Effector memory CD8-positive, alpha-beta T cell (primary cell): ENCODE measurements at regions not wholly inside any gene's neighbourhood (a gene's known extent, or its start where the extent isn't known, plus 50 kb on each side); places are given as distances from the start of the nearest gene placed in this dataset.
"Not testable (repeated sequence)": the region's sequence is repeated elsewhere in the genome, so short reads cannot be mapped to it uniquely, and the experiment has no call there.

ENCODE experiments used
- ATAC-seq: fragments of 150-1000 bp; cut with Tn5 transposase; replicated peaks from 2 replicates; pipeline ENCODE4 v1.10.0; 2021; ENCODE audit warnings: mild to moderate bottlenecking, moderate library complexity
- DNase-seq, 3 experiments: peaks; one replicate each; pipeline ENCODE4 v3.0.0; 2021
- H3K27ac Mint-ChIP-seq, 2 donors: one replicate each; pipeline ENCODE4 v1.8.0; 2022; ENCODE audit warnings: mild to moderate bottlenecking in 2 of 2, mixed read lengths in 2 of 2, moderate library complexity in 2 of 2
- H3K27me3 Mint-ChIP-seq, 2 donors: one replicate each; pipeline ENCODE4 v1.8.0; 2022; ENCODE audit warnings: mixed read lengths in 2 of 2
- H3K36me3 Mint-ChIP-seq: one replicate; pipeline ENCODE4 v1.8.0; 2022; ENCODE audit warnings: mild to moderate bottlenecking, moderate library complexity, mixed read lengths; ENCODE audit not compliant: insufficient read depth
- H3K4me1 Mint-ChIP-seq, 2 donors: one replicate each; pipeline ENCODE4 v1.8.0; 2022; ENCODE audit warnings: low read depth in 2 of 2, mixed read lengths in 2 of 2
- H3K4me3 Mint-ChIP-seq, 2 donors: one replicate each; pipeline ENCODE4 v1.8.0; 2022; ENCODE audit warnings: mild to moderate bottlenecking in 2 of 2, mixed read lengths in 2 of 2, moderate library complexity in 2 of 2
- H3K9me3 Mint-ChIP-seq, 2 donors: one replicate each; pipeline ENCODE4 v1.8.0; 2022; ENCODE audit warnings: mixed read lengths in 2 of 2

DNA sequence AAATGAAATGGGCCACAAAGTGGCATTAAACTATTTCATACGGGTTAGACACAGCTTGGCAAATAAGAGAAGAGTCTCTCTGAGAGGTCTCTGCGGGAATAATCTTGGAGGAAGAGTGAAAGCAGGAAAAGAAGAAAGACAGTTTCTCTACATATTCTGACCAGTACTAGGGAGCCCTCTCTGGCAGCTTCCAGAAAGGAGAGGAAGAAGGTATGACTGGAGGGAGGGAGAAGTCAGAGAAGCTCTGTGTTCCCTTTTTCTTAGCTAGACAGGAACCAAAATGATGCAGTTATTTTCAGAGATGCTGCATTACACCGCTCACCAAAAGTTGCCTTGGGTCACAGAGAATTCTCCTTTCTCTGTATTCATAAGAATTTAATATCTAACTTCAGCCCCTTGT is 382.1 kb downstream of the KCNA4 start:
- Mint-ChIP-seq H3K4me3 (no peak overlapping the region), H3K27me3 (no peaks in the 10 kb centered on the region), H3K9me3 (peaks cover 19 to 29% of the 10 kb centered on the region in 2 donors), H3K4me1 (no peaks in the 10 kb centered on the region), H3K36me3 (no peaks in the 10 kb centered on the region), H3K27ac (no peak overlapping the region)
- DNase-seq (no peak), ATAC-seq (no peak)

DNA sequence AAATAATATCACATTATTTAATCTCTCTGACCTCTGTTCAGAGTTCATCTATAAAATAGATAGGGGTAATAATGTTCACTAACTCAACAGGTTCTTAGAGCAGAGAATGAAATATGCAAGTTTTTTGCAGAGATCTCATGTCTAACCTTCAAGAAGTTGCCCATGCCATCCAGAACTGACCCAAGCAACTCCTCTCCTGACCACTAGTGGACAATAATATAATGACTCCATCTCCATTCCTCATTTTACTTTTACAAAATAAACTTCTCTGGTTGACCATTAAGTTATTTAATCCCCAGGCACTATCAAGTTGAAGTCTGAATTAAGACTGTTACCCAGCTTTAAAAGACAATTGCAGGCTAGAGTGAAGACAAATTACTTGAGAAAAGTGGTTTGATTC is 382.6 kb downstream of the KCNA4 start:
- Mint-ChIP-seq H3K9me3 (peaks cover 19 to 32% of the 10 kb centered on the region in 2 donors), H3K27ac (no peak overlapping the region), H3K36me3 (no peaks in the 10 kb centered on the region), H3K4me1 (no peaks in the 10 kb centered on the region), H3K27me3 (no peaks in the 10 kb centered on the region), H3K4me3 (no peak overlapping the region)
- DNase-seq: no peak
- ATAC-seq: no peak

DNA sequence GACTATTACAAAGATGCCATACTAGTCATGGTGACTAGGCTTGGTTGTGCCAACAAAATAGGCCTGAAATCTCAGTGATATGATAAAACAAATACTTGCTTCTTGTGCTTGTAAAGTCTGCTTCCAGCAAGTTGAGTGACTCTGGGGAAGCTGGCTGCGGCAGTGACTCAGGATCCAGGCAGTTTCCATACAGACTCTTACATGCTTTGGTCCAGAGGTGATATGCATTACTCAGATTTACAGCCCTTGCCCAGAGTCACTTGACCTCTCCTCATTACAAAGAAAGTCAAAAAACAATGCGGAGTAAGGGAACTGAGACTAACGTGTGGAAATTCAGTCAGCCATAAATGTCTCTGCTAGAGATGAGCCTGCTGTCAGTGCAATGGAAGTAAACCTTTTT is 387.5 kb downstream of the KCNA4 start:
- Mint-ChIP-seq H3K4me3 (no peak overlapping the region), H3K4me1 (no peaks in the 10 kb centered on the region), H3K36me3 (no peaks in the 10 kb centered on the region), H3K9me3 (peaks cover 7 to 25% of the 10 kb centered on the region in 2 donors), H3K27ac (no peak overlapping the region), H3K27me3 (no peaks in the 10 kb centered on the region)
- ATAC-seq (no peak), DNase-seq (no peak)

DNA sequence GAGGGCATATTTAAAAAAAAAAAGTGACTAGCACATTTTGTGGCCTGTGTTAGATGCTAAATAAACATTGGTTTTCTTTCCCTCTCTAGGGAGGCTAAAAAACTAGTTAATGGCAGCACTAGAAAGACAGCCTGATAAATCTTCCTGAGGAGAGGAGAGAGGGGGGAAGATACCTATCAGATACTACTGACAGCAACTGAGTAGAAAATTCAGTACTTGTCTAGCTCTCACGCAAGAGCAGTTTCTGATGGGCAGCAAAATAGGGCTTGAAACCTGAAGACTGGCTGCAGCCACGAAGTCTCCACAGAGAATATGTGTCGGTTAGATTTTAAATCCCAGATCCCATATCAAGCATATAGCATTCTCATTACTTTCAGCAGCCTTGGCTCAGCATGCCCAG is 388.2 kb downstream of the KCNA4 start:
- H3K9me3 Mint-ChIP-seq: peaks cover 7 to 25% of the 10 kb centered on the region in 2 donors
- no peak overlapping the region for H3K27ac Mint-ChIP-seq
- H3K36me3 Mint-ChIP-seq: no peaks in the 10 kb centered on the region
- DNase-seq (no peak), ATAC-seq (no peak)
- no peak overlapping the region for H3K4me3 Mint-ChIP-seq
- no peaks in the 10 kb centered on the region for H3K27me3 Mint-ChIP-seq
- no peaks in the 10 kb centered on the region for H3K4me1 Mint-ChIP-seq

DNA sequence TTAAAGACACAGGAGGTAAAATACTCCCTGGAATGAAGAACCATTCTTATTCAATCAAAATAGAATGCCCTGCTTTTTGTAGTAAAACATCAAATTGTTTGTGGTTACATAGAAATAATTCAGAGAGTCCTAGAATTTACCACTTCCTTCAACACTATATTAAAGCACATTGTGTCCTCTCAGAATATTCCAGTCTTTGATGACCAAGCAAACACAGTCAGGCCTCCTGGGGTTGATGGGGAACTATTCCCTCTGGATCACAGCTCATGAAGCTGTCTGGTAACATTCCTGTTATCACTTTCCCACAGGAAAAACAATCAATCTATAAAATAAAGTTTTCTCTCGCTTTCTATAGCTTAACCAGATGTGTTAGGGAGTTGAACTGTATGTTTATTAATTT is 389.3 kb downstream of the KCNA4 start:
- no peak overlapping the region for H3K27ac Mint-ChIP-seq

DNA sequence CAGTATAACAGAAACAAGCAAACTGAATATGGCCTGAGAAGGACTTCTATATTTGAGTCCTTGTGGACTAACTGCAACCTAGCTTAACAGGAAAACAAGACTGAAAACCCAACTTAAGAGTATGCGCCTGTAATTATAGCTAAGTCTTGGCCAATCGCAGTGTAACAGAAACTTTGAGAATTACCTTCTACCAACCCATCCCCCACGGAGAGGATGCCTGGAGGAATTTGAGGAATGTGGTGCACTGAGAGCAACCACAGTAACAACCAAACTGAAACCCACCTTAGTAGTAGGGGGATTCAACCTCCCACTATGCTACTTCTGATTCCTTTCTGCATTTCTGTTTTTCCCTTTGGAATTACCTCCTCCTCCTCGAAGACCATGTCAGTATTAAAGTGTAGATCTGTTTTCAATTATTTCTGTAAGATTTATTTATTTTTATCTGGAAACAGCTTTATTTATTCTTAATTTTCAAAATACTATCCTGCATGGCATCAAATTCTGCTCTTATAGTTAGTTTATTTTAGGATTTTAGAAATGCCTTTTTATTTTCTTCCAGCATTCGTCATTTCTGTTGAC is 393.6 kb downstream of the KCNA4 start:
- H3K4me1 Mint-ChIP-seq: no peaks in the 10 kb centered on the region
- DNase-seq: no peak
- H3K27ac Mint-ChIP-seq: no peak overlapping the region
- H3K27me3 Mint-ChIP-seq: no peaks in the 10 kb centered on the region
- no peak overlapping the region for H3K4me3 Mint-ChIP-seq
- H3K9me3 Mint-ChIP-seq: peaks cover 0 to 1% of the 10 kb centered on the region in 2 donors
- H3K36me3 Mint-ChIP-seq: no peaks in the 10 kb centered on the region
- no peak for ATAC-seq

More for the DNA sequence above, 389.3 kb downstream of the KCNA4 start:
- peaks cover 8 to 25% of the 10 kb centered on the region in 2 donors for H3K9me3 Mint-ChIP-seq
- no peak for DNase-seq
- no peaks in the 10 kb centered on the region for H3K4me1 Mint-ChIP-seq
- no peaks in the 10 kb centered on the region for H3K36me3 Mint-ChIP-seq
- no peaks in the 10 kb centered on the region for H3K27me3 Mint-ChIP-seq
- no peak for ATAC-seq
- no peak overlapping the region for H3K4me3 Mint-ChIP-seq

DNA sequence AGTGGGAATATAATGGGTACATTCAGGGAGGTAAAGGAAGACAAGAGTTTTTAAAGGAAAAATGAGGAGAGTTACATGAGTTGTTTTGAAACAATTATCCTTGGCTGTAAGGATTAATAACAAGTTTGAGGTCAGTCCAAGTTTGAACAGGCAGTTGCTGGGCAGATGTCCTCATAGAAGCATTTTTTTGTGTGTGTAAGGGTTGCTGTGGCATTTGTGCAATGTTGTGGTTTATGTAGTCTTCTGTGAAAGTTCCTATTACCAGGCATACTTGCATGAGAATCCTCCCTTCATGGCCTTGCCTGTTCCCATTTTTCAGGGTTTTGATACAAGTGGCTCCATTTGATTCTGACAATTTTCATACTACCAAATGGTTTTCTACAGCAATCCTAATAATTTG is 400.2 kb downstream of the KCNA4 start:
- ATAC-seq (no peak), DNase-seq (no peak)
- no peaks in the 10 kb centered on the region for H3K27me3 Mint-ChIP-seq
- no peaks in the 10 kb centered on the region for H3K4me1 Mint-ChIP-seq
- H3K4me3 Mint-ChIP-seq: no peak overlapping the region
- no peaks in the 10 kb centered on the region for H3K36me3 Mint-ChIP-seq
- H3K9me3 Mint-ChIP-seq: peaks cover 3 to 8% of the 10 kb centered on the region in 2 donors
- H3K27ac Mint-ChIP-seq: no peak overlapping the region

DNA sequence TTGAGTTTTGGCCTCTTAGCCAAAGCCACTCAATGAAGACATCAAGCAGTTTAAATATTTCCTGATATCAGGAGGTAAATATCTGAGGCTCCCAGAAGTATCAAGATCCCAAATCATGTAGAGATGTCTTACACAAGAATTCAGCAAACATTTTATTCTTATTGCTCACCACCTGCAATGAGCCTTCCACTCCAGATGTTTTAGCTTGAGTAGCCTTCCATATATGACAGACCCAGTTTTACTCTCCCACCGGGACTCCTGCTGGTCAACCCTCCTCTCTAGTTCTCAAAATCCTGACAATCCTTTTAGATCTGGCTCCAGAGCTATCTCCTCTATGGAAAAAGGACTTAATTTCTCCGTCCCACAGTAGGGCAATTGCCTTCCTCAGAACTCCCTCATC is 404.4 kb downstream of the KCNA4 start:
- Mint-ChIP-seq H3K4me1 (no peaks in the 10 kb centered on the region), H3K4me3 (no peak overlapping the region), H3K36me3 (no peaks in the 10 kb centered on the region), H3K27me3 (no peaks in the 10 kb centered on the region), H3K27ac (no peak overlapping the region), H3K9me3 (peaks cover 3 to 8% of the 10 kb centered on the region in 2 donors)
- no peak for DNase-seq
- ATAC-seq: no peak

DNA sequence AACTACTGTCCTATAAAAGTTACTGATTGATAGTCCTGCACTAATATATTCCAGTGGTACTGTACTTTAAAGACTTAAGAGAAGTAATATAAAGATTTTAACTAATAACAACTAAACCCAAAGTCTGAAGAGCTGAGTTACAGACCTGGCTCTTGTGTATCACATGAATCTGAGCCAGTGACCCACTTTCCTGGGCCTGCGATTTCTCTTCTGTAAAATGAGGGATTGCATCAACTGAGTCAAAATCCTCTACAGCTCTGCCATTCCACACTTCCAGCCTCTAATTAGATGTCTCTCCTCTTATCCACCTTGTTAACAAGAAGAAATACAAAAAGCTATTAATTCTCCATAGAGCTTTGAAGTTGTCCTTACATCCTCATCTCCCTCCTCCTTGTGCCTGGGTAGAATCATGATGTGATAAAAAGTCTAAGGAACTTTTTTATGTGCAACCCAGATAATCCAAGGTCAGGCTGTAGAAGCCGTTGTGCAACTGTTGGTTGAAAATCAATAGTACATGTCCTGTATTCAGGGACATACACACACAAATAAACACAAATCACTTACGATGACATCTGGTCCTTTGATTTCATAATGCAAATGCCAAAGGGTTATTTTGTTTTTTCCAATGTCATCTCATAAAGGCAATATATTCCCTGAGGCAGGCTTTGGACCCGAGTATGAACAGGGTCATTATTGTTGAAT is 410.3 kb downstream of the KCNA4 start:
- no peak for ATAC-seq
- H3K36me3 Mint-ChIP-seq: no peaks in the 10 kb centered on the region
- no peak overlapping the region for H3K4me3 Mint-ChIP-seq

DNA sequence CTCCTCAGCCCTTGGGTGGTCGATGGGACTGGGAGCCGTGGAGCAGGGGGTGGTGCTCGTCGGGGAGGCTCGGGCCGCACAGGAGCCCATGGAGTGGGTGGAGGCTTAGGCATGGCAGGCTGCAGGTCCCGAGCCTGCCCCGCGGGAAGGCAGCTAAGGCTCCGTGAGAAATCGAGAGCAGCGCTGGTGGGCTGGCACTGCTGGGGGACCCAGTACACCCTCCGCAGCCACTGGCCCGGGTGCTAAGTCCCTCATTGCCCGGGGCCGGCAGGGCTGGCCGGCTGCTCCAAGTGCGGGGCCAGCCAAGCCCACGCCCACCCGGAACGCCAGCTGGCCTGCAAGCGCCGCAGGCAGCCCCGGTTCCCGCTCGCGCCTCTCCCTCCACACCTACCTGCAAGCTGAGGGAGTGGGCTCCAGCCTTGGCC is 416.7 kb downstream of the KCNA4 start:
- not testable (repeated sequence) for H3K4me1 Mint-ChIP-seq, H3K36me3 Mint-ChIP-seq, H3K27ac Mint-ChIP-seq, ATAC-seq, DNase-seq, H3K4me3 Mint-ChIP-seq, H3K9me3 Mint-ChIP-seq, H3K27me3 Mint-ChIP-seq

More for the DNA sequence above, 410.3 kb downstream of the KCNA4 start:
- H3K27ac Mint-ChIP-seq: no peak overlapping the region
- H3K27me3 Mint-ChIP-seq: no peaks in the 10 kb centered on the region
- H3K4me1 Mint-ChIP-seq: no peaks in the 10 kb centered on the region
- no peak for DNase-seq
- peaks cover 0 to 6% of the 10 kb centered on the region in 2 donors for H3K9me3 Mint-ChIP-seq

DNA sequence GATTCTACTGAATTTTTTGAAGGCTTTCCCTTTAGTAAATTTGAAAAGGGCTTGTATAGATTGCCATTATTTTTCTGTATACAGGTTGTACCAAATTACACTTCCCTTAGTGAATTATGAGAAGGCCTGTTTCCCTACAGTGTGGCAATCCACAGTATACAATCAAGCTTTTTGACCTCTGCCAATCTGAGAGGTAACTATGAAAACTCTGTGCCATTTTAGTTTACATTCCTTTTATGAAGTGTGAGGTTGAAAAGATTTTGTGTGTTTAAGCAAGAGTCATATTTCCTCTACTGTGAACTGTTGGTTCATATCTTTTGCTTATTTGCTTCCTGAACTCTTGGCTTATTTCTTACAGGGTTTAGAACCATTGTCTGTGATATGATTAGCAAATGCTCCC is 432.5 kb downstream of the KCNA4 start:
- Mint-ChIP-seq H3K27ac (no peak overlapping the region), H3K4me1 (no peaks in the 10 kb centered on the region), H3K9me3 (peaks cover 0 to 2% of the 10 kb centered on the region in 2 donors), H3K27me3 (no peaks in the 10 kb centered on the region), H3K4me3 (no peak overlapping the region), H3K36me3 (no peaks in the 10 kb centered on the region)
- ATAC-seq (no peak), DNase-seq (no peak)

DNA sequence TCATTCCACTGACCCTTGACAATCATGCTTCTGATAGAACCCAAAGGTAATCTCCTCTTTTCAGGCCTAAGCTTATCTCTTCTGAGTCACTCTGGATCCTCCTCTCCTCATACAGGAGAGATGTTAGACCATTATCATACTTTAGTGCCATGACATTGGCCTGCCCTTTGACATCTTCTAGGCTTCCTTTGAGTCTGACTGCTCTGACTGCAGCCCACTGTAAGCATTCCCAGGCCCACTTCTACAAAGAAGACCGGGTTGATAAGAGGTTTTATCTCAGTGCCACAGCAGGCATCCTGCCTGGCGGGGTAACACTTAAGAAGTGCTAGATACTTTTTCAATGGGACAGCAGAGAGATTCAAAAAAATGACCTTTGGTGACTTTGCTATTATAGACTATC is 438.0 kb downstream of the KCNA4 start:
- Mint-ChIP-seq H3K27me3 (no peaks in the 10 kb centered on the region), H3K27ac (no peak overlapping the region), H3K9me3 (peaks cover 0 to 8% of the 10 kb centered on the region in 2 donors), H3K36me3 (no peaks in the 10 kb centered on the region), H3K4me1 (no peaks in the 10 kb centered on the region), H3K4me3 (no peak overlapping the region)
- DNase-seq (no peak), ATAC-seq (no peak)

DNA sequence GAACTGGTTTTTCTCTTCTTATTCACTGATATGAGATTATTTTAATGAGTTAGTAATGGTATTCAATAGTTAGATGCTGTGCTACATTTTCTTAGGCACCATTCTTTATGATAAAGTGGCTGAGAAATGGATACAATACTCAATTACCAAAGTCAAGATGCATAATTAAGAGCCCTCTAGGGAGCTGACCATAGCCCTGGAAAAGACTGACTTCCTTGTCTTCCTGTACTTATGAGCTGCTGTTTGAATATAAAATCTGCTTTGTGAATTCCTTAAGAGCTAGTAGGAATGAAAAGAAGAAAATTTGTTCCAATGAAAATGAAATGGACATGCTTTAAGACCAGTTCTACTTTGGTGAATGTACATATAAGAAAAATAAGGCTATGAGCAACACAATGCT is 452.3 kb downstream of the KCNA4 start:
- H3K4me3 Mint-ChIP-seq: no peak overlapping the region
- H3K27me3 Mint-ChIP-seq: no peaks in the 10 kb centered on the region
- no peaks in the 10 kb centered on the region for H3K36me3 Mint-ChIP-seq
- peaks cover 0 to 5% of the 10 kb centered on the region in 2 donors for H3K9me3 Mint-ChIP-seq
- ATAC-seq (no peak), DNase-seq (no peak)
- no peaks in the 10 kb centered on the region for H3K4me1 Mint-ChIP-seq
- no peak overlapping the region for H3K27ac Mint-ChIP-seq

DNA sequence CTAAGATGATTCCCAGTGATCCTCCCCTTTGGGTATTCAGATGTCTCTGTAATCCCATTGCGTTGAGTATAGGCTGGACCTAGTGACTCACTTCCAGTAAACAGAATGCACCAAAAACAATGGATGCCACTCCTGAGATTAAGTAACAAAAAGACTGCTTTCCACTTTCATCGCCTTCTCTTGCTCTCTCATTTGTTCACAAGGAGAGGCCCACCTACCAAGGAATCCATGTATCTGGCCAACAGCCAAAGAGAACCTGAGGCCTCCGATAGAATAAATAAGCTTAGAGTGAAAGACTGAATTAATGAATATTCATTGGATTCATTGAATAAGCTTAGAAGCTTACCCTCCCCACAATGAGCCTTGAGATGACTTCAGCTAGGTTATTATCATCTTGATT is 454.6 kb downstream of the KCNA4 start:
- no peak overlapping the region for H3K4me3 Mint-ChIP-seq
- H3K27ac Mint-ChIP-seq: no peak overlapping the region
- no peaks in the 10 kb centered on the region for H3K27me3 Mint-ChIP-seq
- ATAC-seq (no peak), DNase-seq (no peak)
- H3K9me3 Mint-ChIP-seq: peaks cover 0 to 4% of the 10 kb centered on the region in 2 donors
- no peaks in the 10 kb centered on the region for H3K36me3 Mint-ChIP-seq
- H3K4me1 Mint-ChIP-seq: no peaks in the 10 kb centered on the region
